ENCODE measurements at regions not wholly inside any gene's neighbourhood (a gene's known extent, or its start where the extent isn't known, plus 50 kb on each side); places are given as distances from the start of the nearest gene placed in this dataset.
"Not testable (repeated sequence)": the region's sequence is repeated elsewhere in the genome, so short reads cannot be mapped to it uniquely, and the experiment has no call there.

- Mint-ChIP-seq H3K27ac (no peak overlapping the region), H3K27me3 (ENCODE audit: low read depth in 3 of 3) (no peaks in the 10 kb centered on the region), H3K9me3 (peaks cover 0 to 4% (median 2%) of the 10 kb centered on the region in 7 donors), H3K4me1 (no peaks in the 10 kb centered on the region), H3K4me3 (no peak overlapping the region), H3K36me3 (no peaks in the 10 kb centered on the region)
- Histone ChIP-seq H2AFZ (ENCODE audit: insufficient read depth, low read depth, low read length, poor library complexity, severe bottlenecking) (no peak overlapping the region), H3K27me3 (ENCODE audit: control insufficient read depth in 2 of 2, insufficient read depth in 2 of 2, low read length in 2 of 2) (no peaks in the 10 kb centered on the region), H3K4me3 (replicated peaks in 1 of 3; ENCODE audit: low read depth in 2 of 3, low read length in 3 of 3) (no peak overlapping the region), H4K20me1 (ENCODE audit: insufficient read depth, low read length) (no peaks in the 10 kb centered on the region), H3K36me3 (replicated peaks in 1 of 2; ENCODE audit: control insufficient read depth in 1 of 2, insufficient read depth in 2 of 2, low read length in 2 of 2) (no peaks in the 10 kb centered on the region), H3K9me3 (replicated peaks in 1 of 2; ENCODE audit: control insufficient read depth in 1 of 2, insufficient read depth in 1 of 2, low read length in 2 of 2) (no peaks in the 10 kb centered on the region), H3K4me2 (replicated peaks; ENCODE audit: extremely low read depth, low read length, poor library complexity, severe bottlenecking) (no peak overlapping the region), H3K27ac (ENCODE audit: low read depth in 1 of 2, low read length in 2 of 2) (no peak overlapping the region), H3K79me2 (ENCODE audit: insufficient read depth, low read length) (no peaks in the 10 kb centered on the region), H3K9ac (ENCODE audit: insufficient read depth, low read length, poor library complexity, severe bottlenecking) (no peak overlapping the region), H3K4me1 (ENCODE audit: control insufficient read depth in 1 of 2, insufficient read depth in 2 of 2, low read length in 2 of 2) (no peaks in the 10 kb centered on the region)
- no peak for DNase-seq
- TF ChIP-seq CTCF (IDR thresholded peaks at IDR 0.05) = no peak
- intact Hi-C loops (cut with micrococcal nuclease) = no loop called here
- 100% methylated on average over 1 of the region's 6 CpGs for WGBS (ENCODE audit: insufficient coverage)
Measured at GRCh38 chr21:28683982-28684752, 308.5 kb downstream of the LTN1 start.

- H3K27ac Mint-ChIP-seq; DNase-seq; H3K4me3 Mint-ChIP-seq; H3K9me3 ChIP-seq (replicated peaks in 1 of 2; ENCODE audit: control insufficient read depth in 1 of 2, insufficient read depth in 1 of 2, low read length in 2 of 2); H3K79me2 ChIP-seq (ENCODE audit: insufficient read depth, low read length); H3K27me3 ChIP-seq (ENCODE audit: control insufficient read depth in 2 of 2, insufficient read depth in 2 of 2, low read length in 2 of 2); H3K9me3 Mint-ChIP-seq; H3K27me3 Mint-ChIP-seq (ENCODE audit: low read depth in 3 of 3); H3K36me3 Mint-ChIP-seq; H3K4me2 ChIP-seq (replicated peaks; ENCODE audit: extremely low read depth, low read length, poor library complexity, severe bottlenecking); H3K9ac ChIP-seq (ENCODE audit: insufficient read depth, low read length, poor library complexity, severe bottlenecking); H3K27ac ChIP-seq (ENCODE audit: low read depth in 1 of 2, low read length in 2 of 2); H2AFZ ChIP-seq (ENCODE audit: insufficient read depth, low read depth, low read length, poor library complexity, severe bottlenecking); H3K4me1 Mint-ChIP-seq; intact Hi-C loops (cut with micrococcal nuclease); H4K20me1 ChIP-seq (ENCODE audit: insufficient read depth, low read length); H3K36me3 ChIP-seq (replicated peaks in 1 of 2; ENCODE audit: control insufficient read depth in 1 of 2, insufficient read depth in 2 of 2, low read length in 2 of 2); H3K4me3 ChIP-seq (replicated peaks in 1 of 3; ENCODE audit: low read depth in 2 of 3, low read length in 3 of 3); H3K4me1 ChIP-seq (ENCODE audit: control insufficient read depth in 1 of 2, insufficient read depth in 2 of 2, low read length in 2 of 2): not testable (repeated sequence)
- WGBS (ENCODE audit: insufficient coverage) = no CpG with 5 or more reads among the region's 3 CpGs
Measured at GRCh38 chr21:28682884-28683283, 309.8 kb downstream of the LTN1 start.

GRCh38 chr21:28677096-28677495, 315.6 kb downstream of the LTN1 start:
- H3K9ac ChIP-seq (ENCODE audit: insufficient read depth, low read length, poor library complexity, severe bottlenecking); H3K4me2 ChIP-seq (replicated peaks; ENCODE audit: extremely low read depth, low read length, poor library complexity, severe bottlenecking); H3K36me3 Mint-ChIP-seq; H3K36me3 ChIP-seq (replicated peaks in 1 of 2; ENCODE audit: control insufficient read depth in 1 of 2, insufficient read depth in 2 of 2, low read length in 2 of 2); H3K27me3 Mint-ChIP-seq (ENCODE audit: low read depth in 3 of 3); DNase-seq; H2AFZ ChIP-seq (ENCODE audit: insufficient read depth, low read depth, low read length, poor library complexity, severe bottlenecking); H3K79me2 ChIP-seq (ENCODE audit: insufficient read depth, low read length); H3K4me1 Mint-ChIP-seq; H3K4me3 ChIP-seq (replicated peaks in 1 of 3; ENCODE audit: low read depth in 2 of 3, low read length in 3 of 3); H3K4me1 ChIP-seq (ENCODE audit: control insufficient read depth in 1 of 2, insufficient read depth in 2 of 2, low read length in 2 of 2); H3K4me3 Mint-ChIP-seq; H4K20me1 ChIP-seq (ENCODE audit: insufficient read depth, low read length); H3K27ac ChIP-seq (ENCODE audit: low read depth in 1 of 2, low read length in 2 of 2); intact Hi-C loops (cut with micrococcal nuclease); H3K27ac Mint-ChIP-seq; H3K27me3 ChIP-seq (ENCODE audit: control insufficient read depth in 2 of 2, insufficient read depth in 2 of 2, low read length in 2 of 2): not testable (repeated sequence)
- peaks cover 13 to 14% of the 10 kb centered on the region in 2 donors for H3K9me3 ChIP-seq (replicated peaks in 1 of 2; ENCODE audit: control insufficient read depth in 1 of 2, insufficient read depth in 1 of 2, low read length in 2 of 2)
- WGBS (ENCODE audit: insufficient coverage) = 94% methylated on average over 12 of the region's 13 CpGs
- H3K9me3 Mint-ChIP-seq = peaks cover 11 to 24% (median 19%) of the 10 kb centered on the region in 7 donors
